GM23338 (cell line): ENCODE measurements at regions not wholly inside any gene's neighbourhood (a gene's known extent, or its start where the extent isn't known, plus 50 kb on each side); places are given as distances from the start of the nearest gene placed in this dataset.

ENCODE experiments used
- ATAC-seq: fragments of 200-7000 bp; cut with Tn5 transposase; 3 replicates; pipeline ENCODE4 v1.9.1; 2020
- DNase-seq: peaks from one replicate; pipeline ENCODE4 v3.0.0-alpha.2; 2015; ENCODE audit warnings: low spot score
- H2AFZ ChIP-seq: fragments of 200-600 bp; sonication (generic); 2 replicates; pipeline ENCODE4 v1.8.0; 2016; ENCODE audit warnings: antibody characterized with exemption, mild to moderate bottlenecking, moderate library complexity
- H3F3A ChIP-seq: fragments of 200-600 bp; sonication (generic); replicated peaks from 2 replicates; pipeline ENCODE4 v1.8.0; 2017; ENCODE audit warnings: antibody characterized with exemption, mixed run types, low read depth
- H3K27ac ChIP-seq: fragments of 200-600 bp; sonication (generic); 2 replicates; pipeline ENCODE4 v1.6.1; 2016; ENCODE audit warnings: low read depth
- H3K27me3 ChIP-seq: fragments of 200-600 bp; sonication (generic); 2 replicates; pipeline ENCODE4 v1.8.0; 2016; ENCODE audit warnings: mild to moderate bottlenecking, mixed run types, moderate library complexity; ENCODE audit not compliant: insufficient read depth
- H3K36me3 ChIP-seq: fragments of 200-600 bp; sonication (generic); 2 replicates; pipeline ENCODE4 v1.8.0; 2016; ENCODE audit warnings: mild to moderate bottlenecking; ENCODE audit not compliant: insufficient read depth
- H3K4me1 ChIP-seq: fragments of 200-600 bp; sonication (generic); 2 replicates; pipeline ENCODE4 v1.8.0; 2016; ENCODE audit warnings: mild to moderate bottlenecking, moderate library complexity; ENCODE audit not compliant: insufficient read depth
- H3K4me2 ChIP-seq: fragments of 200-600 bp; sonication (generic); 2 replicates; pipeline ENCODE4 v1.7.1; 2017; ENCODE audit warnings: mixed run types
- H3K4me3 ChIP-seq: fragments of 200-600 bp; sonication (generic); 2 replicates; pipeline ENCODE4 v1.6.1; 2016; ENCODE audit warnings: mixed run types
- H3K79me2 ChIP-seq: fragments of 200-600 bp; sonication (generic); replicated peaks from 2 replicates; pipeline ENCODE4 v1.8.0; 2017; ENCODE audit warnings: mild to moderate bottlenecking; ENCODE audit not compliant: insufficient read depth
- H3K9me2 ChIP-seq: fragments of 200-600 bp; sonication (generic); 2 replicates; pipeline ENCODE4 v1.8.0; 2017; ENCODE audit not compliant: insufficient read depth
- H4K20me1 ChIP-seq: fragments of 200-600 bp; sonication (generic); replicated peaks from 2 replicates; pipeline ENCODE4 v1.8.0; 2017; ENCODE audit warnings: mild to moderate bottlenecking; ENCODE audit not compliant: insufficient read depth
- H3K27ac Mint-ChIP-seq: 2 replicates; pipeline ENCODE4 v1.8.0; 2020; ENCODE audit warnings: inconsistent platforms, mild to moderate bottlenecking, moderate library complexity, mixed read lengths
- H3K27me3 Mint-ChIP-seq: 3 replicates; pipeline ENCODE4 v1.8.0; 2022; ENCODE audit warnings: low read depth, mild to moderate bottlenecking, moderate library complexity, mixed read lengths, inconsistent platforms; ENCODE audit not compliant: insufficient read depth, poor library complexity
- H3K36me3 Mint-ChIP-seq: 3 replicates; pipeline ENCODE4 v1.8.0; 2021; ENCODE audit warnings: low read depth, mild to moderate bottlenecking, inconsistent platforms, moderate library complexity, mixed read lengths
- H3K4me1 Mint-ChIP-seq: 3 replicates; pipeline ENCODE4 v1.8.0; 2020; ENCODE audit warnings: mild to moderate bottlenecking, inconsistent platforms, mixed read lengths
- H3K4me3 Mint-ChIP-seq: 3 replicates; pipeline ENCODE4 v1.8.0; 2021; ENCODE audit warnings: moderate library complexity, mild to moderate bottlenecking, inconsistent platforms, mixed read lengths
- H3K9me3 Mint-ChIP-seq: 3 replicates; pipeline ENCODE4 v1.8.0; 2020; ENCODE audit warnings: moderate library complexity, mild to moderate bottlenecking, inconsistent platforms, mixed read lengths
- EZH2 ChIP-seq: fragments of 200-600 bp; sonication (generic); IDR thresholded peaks from one replicate; pipeline ENCODE4 v1.8.0; 2017; ENCODE audit warnings: antibody characterized with exemption, mild to moderate bottlenecking, low read depth; ENCODE audit not compliant: unreplicated experiment
- JUNB ChIP-seq: IDR thresholded peaks from one replicate; pipeline ENCODE4 v1.6.1; 2016; ENCODE audit warnings: antibody characterized with exemption; ENCODE audit not compliant: unreplicated experiment
- NANOG ChIP-seq: IDR thresholded peaks from 2 replicates; pipeline ENCODE4 v1.6.1; 2016; ENCODE audit warnings: antibody characterized with exemption, borderline replicate concordance
- POLR2AphosphoS5 ChIP-seq: IDR thresholded peaks from 2 replicates; pipeline ENCODE4 v1.6.1; 2016; ENCODE audit warnings: antibody characterized with exemption, low read depth
- ZNF114 ChIP-seq: fragments of 250-450 bp; sonication (Bioruptor Pico); IDR thresholded peaks from 2 replicates; pipeline ENCODE4 v1.5.0; 2020; ENCODE audit warnings: mild to moderate bottlenecking, moderate library complexity
- ZNF331 ChIP-seq: fragments of 250-450 bp; sonication (Bioruptor Pico); IDR thresholded peaks from 2 replicates; pipeline ENCODE4 v1.5.0; 2020; ENCODE audit warnings: low read depth, mild to moderate bottlenecking, moderate library complexity
- TF ChIP-seq, protein P1 (sequence below): IDR thresholded peaks from one replicate; pipeline ENCODE4 v1.6.1; 2018; ENCODE audit warnings: antibody characterized with exemption; ENCODE audit not compliant: unreplicated experiment
- TF ChIP-seq, protein P2 (sequence below): IDR thresholded peaks from 2 replicates; pipeline ENCODE4 v1.6.1; 2016; ENCODE audit warnings: antibody characterized with exemption
- TF ChIP-seq, protein P3 (sequence below), 2 experiments: fragments of 200-600 bp in 1 of 2; sonication (generic) in 1 of 2; conservative IDR thresholded peaks; 2 replicates each; pipeline versions ENCODE4 v1.5.1 to v1.6.1; 2016 to 2017; ENCODE audit warnings: antibody characterized with exemption in 2 of 2, low read depth in 2 of 2, mild to moderate bottlenecking in 2 of 2, moderate library complexity in 1 of 2

DNA sequence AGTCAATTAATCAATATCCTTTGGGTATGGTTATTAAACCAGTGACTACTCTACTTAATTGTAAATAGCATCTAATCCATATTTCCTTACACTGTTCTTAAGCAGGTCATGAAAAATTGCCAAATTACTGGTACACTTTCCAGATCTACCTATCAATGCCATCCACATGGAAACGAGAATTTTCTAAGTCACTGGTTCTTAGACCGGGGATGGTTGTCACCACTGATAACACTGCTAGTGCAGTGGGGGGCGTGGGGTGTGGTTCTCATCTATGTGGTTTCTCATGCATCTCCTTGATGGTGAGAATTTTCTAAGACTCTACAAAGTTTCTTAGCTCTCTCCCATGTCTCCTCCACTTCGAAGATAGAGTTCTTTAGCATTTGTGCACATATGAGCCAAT lies 63.7 kb upstream of the COG2 start (continued):
- TF ChIP-seq, protein P1, sequence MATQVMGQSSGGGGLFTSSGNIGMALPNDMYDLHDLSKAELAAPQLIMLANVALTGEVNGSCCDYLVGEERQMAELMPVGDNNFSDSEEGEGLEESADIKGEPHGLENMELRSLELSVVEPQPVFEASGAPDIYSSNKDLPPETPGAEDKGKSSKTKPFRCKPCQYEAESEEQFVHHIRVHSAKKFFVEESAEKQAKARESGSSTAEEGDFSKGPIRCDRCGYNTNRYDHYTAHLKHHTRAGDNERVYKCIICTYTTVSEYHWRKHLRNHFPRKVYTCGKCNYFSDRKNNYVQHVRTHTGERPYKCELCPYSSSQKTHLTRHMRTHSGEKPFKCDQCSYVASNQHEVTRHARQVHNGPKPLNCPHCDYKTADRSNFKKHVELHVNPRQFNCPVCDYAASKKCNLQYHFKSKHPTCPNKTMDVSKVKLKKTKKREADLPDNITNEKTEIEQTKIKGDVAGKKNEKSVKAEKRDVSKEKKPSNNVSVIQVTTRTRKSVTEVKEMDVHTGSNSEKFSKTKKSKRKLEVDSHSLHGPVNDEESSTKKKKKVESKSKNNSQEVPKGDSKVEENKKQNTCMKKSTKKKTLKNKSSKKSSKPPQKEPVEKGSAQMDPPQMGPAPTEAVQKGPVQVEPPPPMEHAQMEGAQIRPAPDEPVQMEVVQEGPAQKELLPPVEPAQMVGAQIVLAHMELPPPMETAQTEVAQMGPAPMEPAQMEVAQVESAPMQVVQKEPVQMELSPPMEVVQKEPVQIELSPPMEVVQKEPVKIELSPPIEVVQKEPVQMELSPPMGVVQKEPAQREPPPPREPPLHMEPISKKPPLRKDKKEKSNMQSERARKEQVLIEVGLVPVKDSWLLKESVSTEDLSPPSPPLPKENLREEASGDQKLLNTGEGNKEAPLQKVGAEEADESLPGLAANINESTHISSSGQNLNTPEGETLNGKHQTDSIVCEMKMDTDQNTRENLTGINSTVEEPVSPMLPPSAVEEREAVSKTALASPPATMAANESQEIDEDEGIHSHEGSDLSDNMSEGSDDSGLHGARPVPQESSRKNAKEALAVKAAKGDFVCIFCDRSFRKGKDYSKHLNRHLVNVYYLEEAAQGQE = no peak
- TF ChIP-seq, protein P2, sequence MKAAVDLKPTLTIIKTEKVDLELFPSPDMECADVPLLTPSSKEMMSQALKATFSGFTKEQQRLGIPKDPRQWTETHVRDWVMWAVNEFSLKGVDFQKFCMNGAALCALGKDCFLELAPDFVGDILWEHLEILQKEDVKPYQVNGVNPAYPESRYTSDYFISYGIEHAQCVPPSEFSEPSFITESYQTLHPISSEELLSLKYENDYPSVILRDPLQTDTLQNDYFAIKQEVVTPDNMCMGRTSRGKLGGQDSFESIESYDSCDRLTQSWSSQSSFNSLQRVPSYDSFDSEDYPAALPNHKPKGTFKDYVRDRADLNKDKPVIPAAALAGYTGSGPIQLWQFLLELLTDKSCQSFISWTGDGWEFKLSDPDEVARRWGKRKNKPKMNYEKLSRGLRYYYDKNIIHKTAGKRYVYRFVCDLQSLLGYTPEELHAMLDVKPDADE = no peak
- TF ChIP-seq JUNB (no peak), ZNF114 (CRISPR knock-in tag) (no peak)

DNA sequence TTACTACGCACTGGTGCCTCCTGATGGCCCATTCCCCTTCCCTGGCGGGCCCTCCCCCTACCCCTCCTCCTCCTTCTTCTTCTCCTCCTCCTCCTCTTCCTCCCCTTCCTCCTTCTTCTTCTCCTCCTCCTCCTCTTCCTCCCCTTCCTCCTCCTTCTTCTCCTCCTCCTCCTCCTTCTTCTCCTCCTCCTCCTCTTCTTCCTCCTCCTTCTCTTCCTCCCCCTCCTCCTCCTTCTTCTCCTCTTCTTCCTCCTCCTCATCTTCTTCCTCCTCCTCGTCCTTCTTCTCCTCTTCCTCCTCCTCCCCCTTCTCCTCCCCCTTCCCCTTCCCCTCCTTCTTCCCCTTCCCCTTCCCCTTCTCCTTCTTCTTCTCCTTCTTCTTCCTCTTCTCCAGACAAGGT lies 64.7 kb upstream of the COG2 start:
- H3K4me3 Mint-ChIP-seq = no peak overlapping the region
- peaks cover 8% of the 10 kb centered on the region; the same call in 2 of the 3 replicates for H3K9me3 Mint-ChIP-seq
- H3K27ac ChIP-seq = no peak overlapping the region
- H4K20me1 ChIP-seq = no peaks in the 10 kb centered on the region
- H3K27me3 Mint-ChIP-seq = peaks cover 1% of the 10 kb centered on the region
- no peaks in the 10 kb centered on the region for H3K9me2 ChIP-seq
- no peaks in the 10 kb centered on the region for H3K79me2 ChIP-seq
- H3K27ac Mint-ChIP-seq = no peak overlapping the region
- no peaks in the 10 kb centered on the region for H3F3A ChIP-seq
- H3K4me1 Mint-ChIP-seq = peaks cover 21% of the 10 kb centered on the region
- DNase-seq (no peak), ATAC-seq (no peak)
- peaks cover 5% of the 10 kb centered on the region; the same call in 1 of the 3 replicates for H3K36me3 Mint-ChIP-seq
- H3K4me3 ChIP-seq = no peak overlapping the region
- H3K4me2 ChIP-seq = no peak overlapping the region
- H2AFZ ChIP-seq = no peak overlapping the region
- no peak for TF ChIP-seq ZNF114 (CRISPR knock-in tag)
- TF ChIP-seq, protein P1 = no peak
- TF ChIP-seq EZH2 = no peak
- no peak for TF ChIP-seq NANOG
- TF ChIP-seq, protein P3, sequence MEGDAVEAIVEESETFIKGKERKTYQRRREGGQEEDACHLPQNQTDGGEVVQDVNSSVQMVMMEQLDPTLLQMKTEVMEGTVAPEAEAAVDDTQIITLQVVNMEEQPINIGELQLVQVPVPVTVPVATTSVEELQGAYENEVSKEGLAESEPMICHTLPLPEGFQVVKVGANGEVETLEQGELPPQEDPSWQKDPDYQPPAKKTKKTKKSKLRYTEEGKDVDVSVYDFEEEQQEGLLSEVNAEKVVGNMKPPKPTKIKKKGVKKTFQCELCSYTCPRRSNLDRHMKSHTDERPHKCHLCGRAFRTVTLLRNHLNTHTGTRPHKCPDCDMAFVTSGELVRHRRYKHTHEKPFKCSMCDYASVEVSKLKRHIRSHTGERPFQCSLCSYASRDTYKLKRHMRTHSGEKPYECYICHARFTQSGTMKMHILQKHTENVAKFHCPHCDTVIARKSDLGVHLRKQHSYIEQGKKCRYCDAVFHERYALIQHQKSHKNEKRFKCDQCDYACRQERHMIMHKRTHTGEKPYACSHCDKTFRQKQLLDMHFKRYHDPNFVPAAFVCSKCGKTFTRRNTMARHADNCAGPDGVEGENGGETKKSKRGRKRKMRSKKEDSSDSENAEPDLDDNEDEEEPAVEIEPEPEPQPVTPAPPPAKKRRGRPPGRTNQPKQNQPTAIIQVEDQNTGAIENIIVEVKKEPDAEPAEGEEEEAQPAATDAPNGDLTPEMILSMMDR (conservative IDR thresholded peaks at IDR 0.05; ENCODE audit: low read depth in 2 of 2) = no peak
- no peak for TF ChIP-seq ZNF331
- TF ChIP-seq POLR2AphosphoS5 = no peak
- no peaks in the 10 kb centered on the region for H3K27me3 ChIP-seq
- H3K36me3 ChIP-seq = no peaks in the 10 kb centered on the region
- H3K4me1 ChIP-seq = peaks cover 7% of the 10 kb centered on the region; the same call in 1 of the 2 replicates
